ENCODE measurements at regions not wholly inside any gene's neighbourhood (a gene's known extent, or its start where the extent isn't known, plus 50 kb on each side); places are given as distances from the start of the nearest gene placed in this dataset.

GRCh38 chr14:106848330-106849121 is 1322.1 kb downstream of the TMEM121 start:
- no peak for DNase-seq (ENCODE audit: low spot score)

- DNase-seq (ENCODE audit: low spot score) = no peak
Measured at GRCh38 chr14:106850913-106851825, 1324.8 kb downstream of the TMEM121 start.

GRCh38 chr14:106872611-106873446 is 1346.4 kb downstream of the TMEM121 start:
- peak; percentile 62 for DNase-seq (ENCODE audit: low spot score)

GRCh38 chr14:106874350-106874749 is 1348.0 kb downstream of the TMEM121 start:
- no peak for DNase-seq (ENCODE audit: low spot score)

GRCh38 chr14:106875503-106875902 is 1349.1 kb downstream of the TMEM121 start:
- no peak for DNase-seq (ENCODE audit: low spot score)

- DNase-seq (ENCODE audit: low spot score) = no peak
Measured at GRCh38 chr14:106876711-106877110, 1350.3 kb downstream of the TMEM121 start.

- no peak for DNase-seq (ENCODE audit: low spot score)
Measured at GRCh38 chr14:106877517-106877916, 1351.1 kb downstream of the TMEM121 start.

- peak; percentile 31 for DNase-seq (ENCODE audit: low spot score)
Measured at GRCh38 chr14:106879241-106879640, 1352.9 kb downstream of the TMEM121 start.

GRCh38 chr14:106883218-106883692 is 1356.9 kb downstream of the TMEM121 start:
- no peak for DNase-seq (ENCODE audit: low spot score)

Data from CD4-positive, alpha-beta T cell treated with Interleukin-6 at 100 ng/mL for 8 hours (primary cell).